H9 (cell line): ENCODE measurements at regions not wholly inside any gene's neighbourhood (a gene's known extent, or its start where the extent isn't known, plus 50 kb on each side); places are given as distances from the start of the nearest gene placed in this dataset.

Source experiments
- DNase-seq: peaks from one replicate; pipeline ENCODE4 v3.0.0-alpha.2; 2017
- H2AFZ ChIP-seq: one replicate; pipeline ENCODE4 v1.6.1; 2013; ENCODE audit warnings: mild to moderate bottlenecking, low read length, control low read depth, moderate library complexity
- H2AK5ac ChIP-seq: 2 replicates; pipeline ENCODE4 v1.6.1; 2013; ENCODE audit warnings: low read length, control low read depth, mixed read lengths; ENCODE audit not compliant: insufficient read length
- H2BK120ac ChIP-seq: one replicate; pipeline ENCODE4 v1.6.1; 2013; ENCODE audit warnings: low read depth, mild to moderate bottlenecking, low read length, control low read depth, inconsistent platforms; ENCODE audit not compliant: poor library complexity, severe bottlenecking
- H2BK12ac ChIP-seq: 2 replicates; pipeline ENCODE4 v1.6.1; 2013; ENCODE audit warnings: low read length, control low read depth, mixed read lengths, low read depth; ENCODE audit not compliant: insufficient read length
- H2BK15ac ChIP-seq: 2 replicates; pipeline ENCODE4 v1.6.1; 2013; ENCODE audit warnings: low read depth, low read length, control low read depth
- H2BK20ac ChIP-seq: one replicate; pipeline ENCODE4 v1.6.1; 2013; ENCODE audit warnings: low read depth, mild to moderate bottlenecking, low read length, control low read depth, inconsistent platforms; ENCODE audit not compliant: poor library complexity, severe bottlenecking
- H2BK5ac ChIP-seq: 2 replicates; pipeline ENCODE4 v1.6.1; 2013; ENCODE audit warnings: low read length, control low read depth, mixed read lengths; ENCODE audit not compliant: insufficient read length
- H3K14ac ChIP-seq: 2 replicates; pipeline ENCODE4 v1.6.1; 2013; ENCODE audit warnings: low read length, control low read depth; ENCODE audit not compliant: insufficient read depth
- H3K18ac ChIP-seq: 2 replicates; pipeline ENCODE4 v1.6.1; 2013; ENCODE audit warnings: low read depth, mild to moderate bottlenecking, mixed read lengths, low read length, control low read depth; ENCODE audit not compliant: insufficient read length
- H3K23ac ChIP-seq: 2 replicates; pipeline ENCODE4 v1.6.1; 2013; ENCODE audit warnings: low read length, control low read depth, mixed read lengths, low read depth; ENCODE audit not compliant: insufficient read length
- H3K23me2 ChIP-seq: 2 replicates; pipeline ENCODE4 v1.6.1; 2013; ENCODE audit warnings: low read depth, mild to moderate bottlenecking, mixed read lengths, low read length, control low read depth; ENCODE audit not compliant: insufficient read length, poor library complexity, severe bottlenecking
- H3K27ac ChIP-seq: 2 replicates; pipeline ENCODE4 v1.5.1; 2013; ENCODE audit warnings: low read length, control low read depth, mixed read lengths, low read depth; ENCODE audit not compliant: insufficient read length
- H3K27me3 ChIP-seq: 2 replicates; pipeline ENCODE4 v1.6.1; 2013; ENCODE audit warnings: low read length, control low read depth, inconsistent platforms; ENCODE audit not compliant: insufficient read depth
- H3K4ac ChIP-seq: 2 replicates; pipeline ENCODE4 v1.6.1; 2013; ENCODE audit warnings: low read depth, mild to moderate bottlenecking, control low read depth, inconsistent platforms, low read length, moderate library complexity
- H3K4me1 ChIP-seq: 2 replicates; pipeline ENCODE4 v1.6.1; 2013; ENCODE audit warnings: low read length, control low read depth, inconsistent platforms; ENCODE audit not compliant: insufficient read depth
- H3K4me2 ChIP-seq: 2 replicates; pipeline ENCODE4 v1.6.1; 2013; ENCODE audit warnings: low read length, control low read depth, mixed read lengths; ENCODE audit not compliant: insufficient read length, insufficient read depth
- H3K56ac ChIP-seq: 2 replicates; pipeline ENCODE4 v1.6.1; 2013; ENCODE audit warnings: low read depth, mild to moderate bottlenecking, mixed read lengths, low read length, control low read depth; ENCODE audit not compliant: insufficient read length
- H3K79me1 ChIP-seq: 2 replicates; pipeline ENCODE4 v1.6.1; 2013; ENCODE audit warnings: low read depth, mild to moderate bottlenecking, moderate library complexity, low read length, control low read depth, inconsistent platforms; ENCODE audit not compliant: insufficient read depth, poor library complexity, severe bottlenecking
- H3K79me2 ChIP-seq: 2 replicates; pipeline ENCODE4 v1.6.1; 2013; ENCODE audit warnings: low read length, control low read depth, inconsistent platforms; ENCODE audit not compliant: insufficient read depth
- H3K9ac ChIP-seq: 2 replicates; pipeline ENCODE4 v1.6.1; 2013; ENCODE audit warnings: low read length, control low read depth, mixed read lengths; ENCODE audit not compliant: insufficient read length; ENCODE audit errors: extremely low read depth
- H3K9me3 ChIP-seq: one replicate; pipeline ENCODE4 v1.6.1; 2013; ENCODE audit warnings: low read depth, low read length, inconsistent platforms; ENCODE audit not compliant: control insufficient read depth
- H3T11ph ChIP-seq: one replicate; pipeline ENCODE4 v1.6.1; 2013; ENCODE audit warnings: mild to moderate bottlenecking, low read length, control low read depth, inconsistent platforms
- H4K20me1 ChIP-seq: one replicate; pipeline ENCODE4 v1.6.1; 2013; ENCODE audit not compliant: control insufficient read depth, insufficient read length, insufficient read depth
- H4K5ac ChIP-seq: 2 replicates; pipeline ENCODE4 v1.6.1; 2013; ENCODE audit warnings: low read depth, mild to moderate bottlenecking, mixed read lengths, low read length, control low read depth; ENCODE audit not compliant: insufficient read length
- H4K8ac ChIP-seq: replicated peaks from 2 replicates; pipeline ENCODE4 v1.6.1; 2013; ENCODE audit warnings: low read length, control low read depth, mixed read lengths, low read depth; ENCODE audit not compliant: insufficient read length
- H4K91ac ChIP-seq: 2 replicates; pipeline ENCODE4 v1.6.1; 2013; ENCODE audit warnings: low read depth, mild to moderate bottlenecking, moderate library complexity, mixed read lengths, low read length, control low read depth; ENCODE audit not compliant: insufficient read length
- H3K27ac Mint-ChIP-seq, 3 experiments: 2 replicates in 2 of 3; 3 replicates in 1 of 3; pipeline ENCODE4 v1.8.0; 2020 to 2021; ENCODE audit warnings: mixed read lengths in 3 of 3, mild to moderate bottlenecking in 1 of 3, moderate library complexity in 1 of 3
- H3K27me3 Mint-ChIP-seq: 2 replicates; pipeline ENCODE4 v1.8.0; 2021; ENCODE audit warnings: low read depth, mild to moderate bottlenecking, moderate library complexity, mixed read lengths
- H3K36me3 Mint-ChIP-seq, 3 experiments: 2 replicates in 2 of 3; 3 replicates in 1 of 3; pipeline ENCODE4 v1.8.0; 2020 to 2021; ENCODE audit warnings: low read depth in 3 of 3, mixed read lengths in 3 of 3; ENCODE audit not compliant: insufficient read depth in 1 of 3
- H3K4me1 Mint-ChIP-seq, 2 experiments: 2 replicates each; pipeline ENCODE4 v1.8.0; 2020; ENCODE audit warnings: mixed read lengths in 2 of 2
- H3K4me3 Mint-ChIP-seq, 2 experiments: 2 replicates in 1 of 2; 3 replicates in 1 of 2; pipeline ENCODE4 v1.8.0; 2020 to 2021; ENCODE audit warnings: mild to moderate bottlenecking in 2 of 2, mixed read lengths in 2 of 2, moderate library complexity in 1 of 2
- H3K9me3 Mint-ChIP-seq, 2 experiments: 2 replicates in 1 of 2; 3 replicates in 1 of 2; pipeline ENCODE4 v1.8.0; 2020; ENCODE audit warnings: mild to moderate bottlenecking in 2 of 2, mixed read lengths in 2 of 2, moderate library complexity in 1 of 2
- WGBS: extraction: QIAGEN DNeasy Blood & Tissue Kit; methylation state at CpG from one replicate; pipeline ENCODE4 v1.1.7; 2013; ENCODE audit warnings: missing lambda C conversion rate, low lambda C conversion rate, mixed read lengths; ENCODE audit not compliant: insufficient read length; ENCODE audit errors: extremely low coverage; 5-methylcytosine and 5-hydroxymethylcytosine counted together
- TF ChIP-seq, protein P1 (sequence below): fragments of 200-600 bp; sonication (generic); conservative IDR thresholded peaks from 3 replicates; pipeline ENCODE4 v1.8.0; 2021; ENCODE audit warnings: antibody characterized with exemption, mild to moderate bottlenecking

DNA sequence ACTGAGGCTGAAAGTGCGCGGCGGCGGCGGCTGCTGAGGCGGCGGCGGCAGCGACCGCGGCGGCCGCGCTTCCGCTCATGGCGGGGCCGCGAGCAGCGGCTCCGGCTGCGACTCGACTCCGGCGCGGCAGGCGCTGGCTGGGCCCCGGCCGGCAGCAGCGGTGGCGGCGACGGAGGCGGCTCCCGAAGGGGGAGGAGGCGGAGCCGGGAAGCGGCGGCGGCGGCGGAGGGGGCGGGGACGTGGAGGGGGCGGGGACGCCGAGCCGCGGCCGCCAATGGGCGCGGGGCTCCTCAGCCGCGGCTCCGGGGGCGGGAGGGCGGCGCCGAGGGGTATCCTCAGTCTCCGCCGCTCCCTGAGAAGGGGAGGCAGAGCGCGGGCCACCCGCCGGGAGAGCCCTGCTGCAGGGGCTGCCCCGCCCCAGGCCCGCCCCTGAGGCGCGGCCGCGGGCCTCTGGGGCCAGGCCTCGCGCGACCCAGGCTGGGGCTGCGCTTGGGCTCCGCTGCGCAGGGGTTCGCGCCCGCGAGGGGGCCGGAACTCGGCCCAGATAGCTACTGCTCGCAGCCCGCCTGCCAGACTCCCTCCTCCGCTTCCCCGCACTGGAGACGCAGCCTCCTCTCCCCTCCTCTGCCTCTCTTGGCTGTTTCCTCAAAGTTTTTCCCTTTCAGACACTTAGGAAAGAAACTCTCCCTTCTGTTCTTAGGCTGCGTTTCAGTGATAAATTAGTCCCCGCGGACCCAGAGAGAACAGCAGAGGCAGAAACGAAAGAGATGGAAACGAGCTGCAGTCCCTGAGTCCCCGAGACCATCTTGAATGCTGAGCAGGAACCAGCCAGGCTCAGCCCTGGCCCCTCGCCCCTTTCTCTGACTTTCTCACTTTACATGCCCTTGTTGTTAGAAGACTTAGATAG, 85.0 kb upstream of the MELK start:
- no CpG with 5 or more reads among the region's 94 CpGs for WGBS

More for the DNA sequence above, 85.0 kb upstream of the MELK start:
- TF ChIP-seq, protein P1, sequence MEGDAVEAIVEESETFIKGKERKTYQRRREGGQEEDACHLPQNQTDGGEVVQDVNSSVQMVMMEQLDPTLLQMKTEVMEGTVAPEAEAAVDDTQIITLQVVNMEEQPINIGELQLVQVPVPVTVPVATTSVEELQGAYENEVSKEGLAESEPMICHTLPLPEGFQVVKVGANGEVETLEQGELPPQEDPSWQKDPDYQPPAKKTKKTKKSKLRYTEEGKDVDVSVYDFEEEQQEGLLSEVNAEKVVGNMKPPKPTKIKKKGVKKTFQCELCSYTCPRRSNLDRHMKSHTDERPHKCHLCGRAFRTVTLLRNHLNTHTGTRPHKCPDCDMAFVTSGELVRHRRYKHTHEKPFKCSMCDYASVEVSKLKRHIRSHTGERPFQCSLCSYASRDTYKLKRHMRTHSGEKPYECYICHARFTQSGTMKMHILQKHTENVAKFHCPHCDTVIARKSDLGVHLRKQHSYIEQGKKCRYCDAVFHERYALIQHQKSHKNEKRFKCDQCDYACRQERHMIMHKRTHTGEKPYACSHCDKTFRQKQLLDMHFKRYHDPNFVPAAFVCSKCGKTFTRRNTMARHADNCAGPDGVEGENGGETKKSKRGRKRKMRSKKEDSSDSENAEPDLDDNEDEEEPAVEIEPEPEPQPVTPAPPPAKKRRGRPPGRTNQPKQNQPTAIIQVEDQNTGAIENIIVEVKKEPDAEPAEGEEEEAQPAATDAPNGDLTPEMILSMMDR: no peak
- Mint-ChIP-seq H3K27ac (peak overlapping the region; percentile 97 to 99 (median 97)), H3K27me3 (no peaks in the 10 kb centered on the region), H3K36me3 (peaks cover 0 to 11% (median 4%) of the 10 kb centered on the region in 3 experiments; a peak in 6 of 7 replicates), H3K4me3 (peak overlapping the region; percentile 85), H3K9me3 (no peaks in the 10 kb centered on the region; a peak in 1 of 5 replicates), H3K4me1 (peaks cover 51 to 66% of the 10 kb centered on the region in 2 experiments)
- Histone ChIP-seq H3K79me1 (no peaks in the 10 kb centered on the region), H2BK12ac (no peak overlapping the region), H3K27me3 (no peaks in the 10 kb centered on the region), H3K18ac (no peak overlapping the region), H3K14ac (0 out of 2 replicates have a peak overlapping the region, but pooled peaks have one; percentile 0), H2AFZ (no peak overlapping the region), H2BK15ac (no peak overlapping the region), H3K23me2 (peaks cover 13% of the 10 kb centered on the region), H4K91ac (no peak overlapping the region), H3K4me1 (peaks cover 19% of the 10 kb centered on the region; the same call in 1 of the 2 replicates), H3K4ac (no peak overlapping the region), H4K5ac (no peak overlapping the region), H3K56ac (no peak overlapping the region), H3K9me3 (no peaks in the 10 kb centered on the region), H3K27ac (peak overlapping the region; percentile 46), H2BK5ac (no peak overlapping the region), H3K79me2 (peaks cover 16% of the 10 kb centered on the region), H3T11ph (no peak overlapping the region), H3K23ac (no peak overlapping the region), H2BK120ac (no peak overlapping the region), H2BK20ac (no peak overlapping the region), H2AK5ac (no peak overlapping the region), H3K4me2 (peak overlapping the region; percentile 50), H4K8ac (no peak overlapping the region), H3K9ac (peak overlapping the region; percentile 11), H4K20me1 (no peaks in the 10 kb centered on the region)
- peak; percentile 93 for DNase-seq
